GM12878 (cell line): ENCODE measurements at regions not wholly inside any gene's neighbourhood (a gene's known extent, or its start where the extent isn't known, plus 50 kb on each side); places are given as distances from the start of the nearest gene placed in this dataset.

ENCODE experiments used
- POLR2A ChIP-seq: IDR thresholded peaks from 2 replicates; pipeline ENCODE4 v1.6.1; 2011; ENCODE audit warnings: low read depth, mild to moderate bottlenecking, low read length
- TCF7 ChIP-seq: IDR thresholded peaks from 2 replicates; pipeline ENCODE4 v1.6.1; 2014; ENCODE audit warnings: antibody characterized with exemption, borderline replicate concordance
- ZNF274 ChIP-seq: IDR thresholded peaks from one replicate; pipeline ENCODE4 v1.8.0; 2011; ENCODE audit not compliant: insufficient read length, insufficient read depth
- TF ChIP-seq, protein P1 (sequence below), 3 experiments: IDR thresholded peaks in 2 of 3; conservative IDR thresholded peaks in 1 of 3; 2 replicates each; pipeline ENCODE4 v1.5.1; 2011; ENCODE audit warnings: low read depth in 3 of 3, low read length in 3 of 3, mild to moderate bottlenecking in 3 of 3, control low read depth in 2 of 3, moderate library complexity in 2 of 3, inconsistent platforms in 1 of 3, mixed read lengths in 1 of 3; ENCODE audit not compliant: control insufficient read depth in 2 of 3, insufficient read depth in 1 of 3; ENCODE audit errors: extremely low read depth in 1 of 3
- TF ChIP-seq, protein P2 (sequence below): IDR thresholded peaks from 2 replicates; pipeline ENCODE4 v1.6.1; 2011; ENCODE audit warnings: borderline replicate concordance, low read depth, mild to moderate bottlenecking, moderate library complexity, mixed read lengths, low read length; ENCODE audit not compliant: insufficient read depth; ENCODE audit errors: extremely low read length

DNA sequence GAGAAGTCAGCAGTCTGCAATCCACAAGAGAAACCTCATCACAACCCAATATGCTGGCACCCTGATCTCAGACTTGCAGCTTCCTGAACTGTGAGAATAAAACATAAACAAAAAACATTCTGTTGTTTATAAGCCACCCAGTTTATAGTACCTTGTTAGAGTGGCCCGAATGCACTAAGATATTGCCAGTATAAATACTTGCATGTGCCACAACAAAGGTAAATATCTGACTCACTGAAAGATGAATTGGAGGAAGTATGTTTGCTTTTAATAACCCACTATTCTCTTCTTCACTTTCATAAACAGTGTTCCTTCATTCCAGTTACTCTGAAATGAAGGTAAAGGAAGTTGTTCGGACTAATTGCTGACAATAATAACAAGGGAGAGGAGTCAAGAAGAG, 1163.4 kb upstream of the CDH6 start:
- TF ChIP-seq TCF7 (no peak), ZNF274 (no peak), POLR2A (no peak)
- TF ChIP-seq, protein P1, sequence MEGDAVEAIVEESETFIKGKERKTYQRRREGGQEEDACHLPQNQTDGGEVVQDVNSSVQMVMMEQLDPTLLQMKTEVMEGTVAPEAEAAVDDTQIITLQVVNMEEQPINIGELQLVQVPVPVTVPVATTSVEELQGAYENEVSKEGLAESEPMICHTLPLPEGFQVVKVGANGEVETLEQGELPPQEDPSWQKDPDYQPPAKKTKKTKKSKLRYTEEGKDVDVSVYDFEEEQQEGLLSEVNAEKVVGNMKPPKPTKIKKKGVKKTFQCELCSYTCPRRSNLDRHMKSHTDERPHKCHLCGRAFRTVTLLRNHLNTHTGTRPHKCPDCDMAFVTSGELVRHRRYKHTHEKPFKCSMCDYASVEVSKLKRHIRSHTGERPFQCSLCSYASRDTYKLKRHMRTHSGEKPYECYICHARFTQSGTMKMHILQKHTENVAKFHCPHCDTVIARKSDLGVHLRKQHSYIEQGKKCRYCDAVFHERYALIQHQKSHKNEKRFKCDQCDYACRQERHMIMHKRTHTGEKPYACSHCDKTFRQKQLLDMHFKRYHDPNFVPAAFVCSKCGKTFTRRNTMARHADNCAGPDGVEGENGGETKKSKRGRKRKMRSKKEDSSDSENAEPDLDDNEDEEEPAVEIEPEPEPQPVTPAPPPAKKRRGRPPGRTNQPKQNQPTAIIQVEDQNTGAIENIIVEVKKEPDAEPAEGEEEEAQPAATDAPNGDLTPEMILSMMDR (IDR thresholded peaks at IDR 0.05 in 2 of 3, conservative IDR thresholded peaks at IDR 0.05 in 1 of 3; ENCODE audit: control insufficient read depth in 2 of 3, extremely low read depth in 1 of 3, insufficient read depth in 1 of 3, low read depth in 3 of 3, low read length in 3 of 3): no peak
- TF ChIP-seq, protein P2, sequence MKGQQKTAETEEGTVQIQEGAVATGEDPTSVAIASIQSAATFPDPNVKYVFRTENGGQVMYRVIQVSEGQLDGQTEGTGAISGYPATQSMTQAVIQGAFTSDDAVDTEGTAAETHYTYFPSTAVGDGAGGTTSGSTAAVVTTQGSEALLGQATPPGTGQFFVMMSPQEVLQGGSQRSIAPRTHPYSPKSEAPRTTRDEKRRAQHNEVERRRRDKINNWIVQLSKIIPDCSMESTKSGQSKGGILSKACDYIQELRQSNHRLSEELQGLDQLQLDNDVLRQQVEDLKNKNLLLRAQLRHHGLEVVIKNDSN: no peak
